T-helper 1 cell treated with Interleukin-12 subunit alpha and Interleukin-12 subunit beta and Interleukin-4 antibody, amounts not matched to agents 30 μg/mL and 1 μg/mL, for 36 hours (primary cell): ENCODE measurements at regions not wholly inside any gene's neighbourhood (a gene's known extent, or its start where the extent isn't known, plus 50 kb on each side); places are given as distances from the start of the nearest gene placed in this dataset.

Experiments used
- H3K27ac Mint-ChIP-seq: one replicate; pipeline ENCODE4 v1.8.0; 2021; ENCODE audit warnings: mild to moderate bottlenecking, mixed read lengths
- H3K27me3 Mint-ChIP-seq: one replicate; pipeline ENCODE4 v1.8.0; 2021; ENCODE audit warnings: low read depth, mixed read lengths
- H3K36me3 Mint-ChIP-seq: one replicate; pipeline ENCODE4 v1.8.0; 2021; ENCODE audit warnings: low read depth, mixed read lengths
- H3K4me1 Mint-ChIP-seq: one replicate; pipeline ENCODE4 v1.8.0; 2021; ENCODE audit warnings: low read depth, mixed read lengths
- H3K4me3 Mint-ChIP-seq: one replicate; pipeline ENCODE4 v1.8.0; 2021; ENCODE audit warnings: mild to moderate bottlenecking, moderate library complexity, mixed read lengths
- H3K9me3 Mint-ChIP-seq: one replicate; pipeline ENCODE4 v1.8.0; 2021; ENCODE audit warnings: mixed read lengths

GRCh38 chr18:68557183-68557582 lies 157.7 kb downstream of the TMX3 start:
- Mint-ChIP-seq H3K9me3 (no peaks in the 10 kb centered on the region), H3K4me3 (no peak overlapping the region), H3K27me3 (no peaks in the 10 kb centered on the region), H3K4me1 (no peaks in the 10 kb centered on the region), H3K27ac (no peak overlapping the region), H3K36me3 (no peaks in the 10 kb centered on the region)

- H3K9me3 Mint-ChIP-seq, result no peaks in the 10 kb centered on the region
- no peak overlapping the region for H3K27ac Mint-ChIP-seq
- no peaks in the 10 kb centered on the region for H3K4me1 Mint-ChIP-seq
- H3K4me3 Mint-ChIP-seq, result no peak overlapping the region
- no peaks in the 10 kb centered on the region for H3K36me3 Mint-ChIP-seq
- H3K27me3 Mint-ChIP-seq, result no peaks in the 10 kb centered on the region
Measured at GRCh38 chr18:68555879-68556301, 159.0 kb downstream of the TMX3 start.

GRCh38 chr18:68548904-68549870 lies 165.7 kb downstream of the TMX3 start:
- no peaks in the 10 kb centered on the region for H3K4me1 Mint-ChIP-seq
- no peak overlapping the region for H3K4me3 Mint-ChIP-seq
- H3K27me3 Mint-ChIP-seq, result no peaks in the 10 kb centered on the region
- H3K9me3 Mint-ChIP-seq, result no peaks in the 10 kb centered on the region
- no peak overlapping the region for H3K27ac Mint-ChIP-seq
- H3K36me3 Mint-ChIP-seq, result no peaks in the 10 kb centered on the region

GRCh38 chr18:68543344-68543743 lies 171.6 kb downstream of the TMX3 start:
- H3K27me3 Mint-ChIP-seq, result no peaks in the 10 kb centered on the region
- H3K36me3 Mint-ChIP-seq, result no peaks in the 10 kb centered on the region
- no peak overlapping the region for H3K27ac Mint-ChIP-seq
- H3K9me3 Mint-ChIP-seq, result no peaks in the 10 kb centered on the region
- H3K4me3 Mint-ChIP-seq, result no peak overlapping the region
- no peaks in the 10 kb centered on the region for H3K4me1 Mint-ChIP-seq

GRCh38 chr18:68542846-68543245 lies 172.1 kb downstream of the TMX3 start:
- Mint-ChIP-seq H3K27ac (no peak overlapping the region), H3K27me3 (no peaks in the 10 kb centered on the region), H3K36me3 (no peaks in the 10 kb centered on the region), H3K9me3 (no peaks in the 10 kb centered on the region), H3K4me3 (no peak overlapping the region), H3K4me1 (no peaks in the 10 kb centered on the region)

- Mint-ChIP-seq H3K4me1 (no peaks in the 10 kb centered on the region), H3K9me3 (no peaks in the 10 kb centered on the region), H3K4me3 (no peak overlapping the region), H3K27ac (no peak overlapping the region), H3K27me3 (no peaks in the 10 kb centered on the region), H3K36me3 (no peaks in the 10 kb centered on the region)
Measured at GRCh38 chr18:68533641-68534040, 181.3 kb downstream of the TMX3 start.

- H3K27me3 Mint-ChIP-seq, result no peaks in the 10 kb centered on the region
- H3K36me3 Mint-ChIP-seq, result no peaks in the 10 kb centered on the region
- H3K4me3 Mint-ChIP-seq, result no peak overlapping the region
- H3K27ac Mint-ChIP-seq, result no peak overlapping the region
- H3K4me1 Mint-ChIP-seq, result no peaks in the 10 kb centered on the region
- no peaks in the 10 kb centered on the region for H3K9me3 Mint-ChIP-seq
Measured at GRCh38 chr18:68532328-68532885, 182.5 kb downstream of the TMX3 start.

GRCh38 chr18:68525091-68525490 lies 189.8 kb downstream of the TMX3 start:
- Mint-ChIP-seq H3K36me3 (no peaks in the 10 kb centered on the region), H3K4me3 (no peak overlapping the region), H3K27me3 (no peaks in the 10 kb centered on the region), H3K4me1 (no peaks in the 10 kb centered on the region), H3K9me3 (no peaks in the 10 kb centered on the region), H3K27ac (no peak overlapping the region)

GRCh38 chr18:68520406-68521075 lies 194.4 kb downstream of the TMX3 start:
- H3K4me3 Mint-ChIP-seq, result no peak overlapping the region
- H3K36me3 Mint-ChIP-seq, result no peaks in the 10 kb centered on the region
- no peaks in the 10 kb centered on the region for H3K9me3 Mint-ChIP-seq
- H3K27me3 Mint-ChIP-seq, result no peaks in the 10 kb centered on the region
- no peak overlapping the region for H3K27ac Mint-ChIP-seq
- H3K4me1 Mint-ChIP-seq, result no peaks in the 10 kb centered on the region

- Mint-ChIP-seq H3K4me1 (no peaks in the 10 kb centered on the region), H3K36me3 (no peaks in the 10 kb centered on the region)
Measured at GRCh38 chr18:68519336-68519735, 195.6 kb downstream of the TMX3 start.

GRCh38 chr18:68509902-68510301 lies 205.0 kb downstream of the TMX3 start:
- Mint-ChIP-seq H3K9me3 (no peaks in the 10 kb centered on the region), H3K27ac (no peak overlapping the region), H3K27me3 (no peaks in the 10 kb centered on the region), H3K4me1 (no peaks in the 10 kb centered on the region), H3K36me3 (no peaks in the 10 kb centered on the region), H3K4me3 (no peak overlapping the region)

More at GRCh38 chr18:68519336-68519735, 195.6 kb downstream of the TMX3 start:
- Mint-ChIP-seq H3K27ac (no peak overlapping the region), H3K27me3 (no peaks in the 10 kb centered on the region), H3K9me3 (no peaks in the 10 kb centered on the region), H3K4me3 (no peak overlapping the region)

- no peak overlapping the region for H3K4me3 Mint-ChIP-seq
- no peaks in the 10 kb centered on the region for H3K36me3 Mint-ChIP-seq
- H3K4me1 Mint-ChIP-seq, result no peaks in the 10 kb centered on the region
- no peak overlapping the region for H3K27ac Mint-ChIP-seq
- H3K27me3 Mint-ChIP-seq, result no peaks in the 10 kb centered on the region
- H3K9me3 Mint-ChIP-seq, result no peaks in the 10 kb centered on the region
Measured at GRCh38 chr18:68507781-68508180, 207.1 kb downstream of the TMX3 start.

- H3K36me3 Mint-ChIP-seq, result no peaks in the 10 kb centered on the region
- no peaks in the 10 kb centered on the region for H3K9me3 Mint-ChIP-seq
- no peaks in the 10 kb centered on the region for H3K27me3 Mint-ChIP-seq
- H3K4me1 Mint-ChIP-seq, result no peaks in the 10 kb centered on the region
- no peak overlapping the region for H3K27ac Mint-ChIP-seq
- no peak overlapping the region for H3K4me3 Mint-ChIP-seq
Measured at GRCh38 chr18:68505178-68505574, 209.7 kb downstream of the TMX3 start.

GRCh38 chr18:68504441-68505177 lies 210.3 kb downstream of the TMX3 start:
- Mint-ChIP-seq H3K9me3 (no peaks in the 10 kb centered on the region), H3K27me3 (no peaks in the 10 kb centered on the region), H3K4me1 (no peaks in the 10 kb centered on the region), H3K27ac (no peak overlapping the region), H3K4me3 (no peak overlapping the region), H3K36me3 (no peaks in the 10 kb centered on the region)
